ENCODE measurements at regions not wholly inside any gene's neighbourhood (a gene's known extent, or its start where the extent isn't known, plus 50 kb on each side); places are given as distances from the start of the nearest gene placed in this dataset.
A peak's percentile ranks its signal among the peaks of the same experiment; 100 is the strongest.
"Not testable (repeated sequence)": the region's sequence is repeated elsewhere in the genome, so short reads cannot be mapped to it uniquely, and the experiment has no call there.

GRCh38 chr4:163701916-163702315, 207.4 kb downstream of the TMA16 start:
- no peak overlapping the region for H3K4me3 ChIP-seq (ENCODE audit: low read depth, low read length)
- peak; percentile 27 for DNase-seq (ENCODE audit: low read depth)
- no peak for TF ChIP-seq CTCF (IDR thresholded peaks at IDR 0.05; ENCODE audit: insufficient read depth, low read depth, low read length)

- no peak for TF ChIP-seq CTCF (IDR thresholded peaks at IDR 0.05; ENCODE audit: insufficient read depth, low read depth, low read length)
- H3K4me3 ChIP-seq (ENCODE audit: low read depth, low read length): no peak overlapping the region
- peak; percentile 15 for DNase-seq (ENCODE audit: low read depth)
Measured at GRCh38 chr4:163702736-163703135, 208.2 kb downstream of the TMA16 start.

GRCh38 chr4:163703251-163703650, 208.8 kb downstream of the TMA16 start:
- no peak overlapping the region for H3K4me3 ChIP-seq (ENCODE audit: low read depth, low read length)
- TF ChIP-seq CTCF (IDR thresholded peaks at IDR 0.05; ENCODE audit: insufficient read depth, low read depth, low read length): no peak
- no peak for DNase-seq (ENCODE audit: low read depth)

GRCh38 chr4:163707873-163708272, 213.4 kb downstream of the TMA16 start:
- no peak for DNase-seq (ENCODE audit: low read depth)
- no peak for TF ChIP-seq CTCF (IDR thresholded peaks at IDR 0.05; ENCODE audit: insufficient read depth, low read depth, low read length)
- no peak overlapping the region for H3K4me3 ChIP-seq (ENCODE audit: low read depth, low read length)

- DNase-seq (ENCODE audit: low read depth): no peak
- no peak for TF ChIP-seq CTCF (IDR thresholded peaks at IDR 0.05; ENCODE audit: insufficient read depth, low read depth, low read length)
- H3K4me3 ChIP-seq (ENCODE audit: low read depth, low read length): no peak overlapping the region
Measured at GRCh38 chr4:163709601-163710000, 215.1 kb downstream of the TMA16 start.

- no peak overlapping the region for H3K4me3 ChIP-seq (ENCODE audit: low read depth, low read length)
- TF ChIP-seq CTCF (IDR thresholded peaks at IDR 0.05; ENCODE audit: insufficient read depth, low read depth, low read length): no peak
- no peak for DNase-seq (ENCODE audit: low read depth)
Measured at GRCh38 chr4:163710158-163710557, 215.7 kb downstream of the TMA16 start.

GRCh38 chr4:163724495-163724894, 230.0 kb downstream of the TMA16 start:
- not testable (repeated sequence) for H3K4me3 ChIP-seq (ENCODE audit: low read depth, low read length); DNase-seq (ENCODE audit: low read depth)

Data from fibroblast of villous mesenchyme (primary cell).